ENCODE measurements at regions not wholly inside any gene's neighbourhood (a gene's known extent, or its start where the extent isn't known, plus 50 kb on each side); places are given as distances from the start of the nearest gene placed in this dataset.

- TF ChIP-seq POLR2A (IDR thresholded peaks at IDR 0.05) (no peak), CTCF (IDR thresholded peaks at IDR 0.05) (no peak)
Measured at GRCh38 chr13:50277127-50277526, 261.9 kb downstream of the KCNRG start.

Data from heart left ventricle (tissue), 13 donors.